ENCODE measurements at regions not wholly inside any gene's neighbourhood (a gene's known extent, or its start where the extent isn't known, plus 50 kb on each side); places are given as distances from the start of the nearest gene placed in this dataset.

GRCh38 chr1:83617883-83618282 is 381.0 kb downstream of the TTLL7 start:
- TF ChIP-seq GATA2 (IDR thresholded peaks at IDR 0.05; ENCODE audit: low read depth, low read length) (no peak), GATA3 (IDR thresholded peaks at IDR 0.05; ENCODE audit: low read depth, low read length) (no peak)
